ENCODE measurements at regions not wholly inside any gene's neighbourhood (a gene's known extent, or its start where the extent isn't known, plus 50 kb on each side); places are given as distances from the start of the nearest gene placed in this dataset.

- TF ChIP-seq EZH2 (IDR thresholded peaks at IDR 0.05; ENCODE audit: insufficient read depth, poor library complexity, severe bottlenecking) (no peak), EZH2phosphoT487 (IDR thresholded peaks at IDR 0.05; ENCODE audit: insufficient read depth, low read depth) (no peak)
Observed at GRCh38 chr12:88400302-88400701, 180.0 kb downstream of the KITLG start.

All from GM23248 (cell line).